Amniotic stem cell (primary cell): ENCODE measurements at regions not wholly inside any gene's neighbourhood (a gene's known extent, or its start where the extent isn't known, plus 50 kb on each side); places are given as distances from the start of the nearest gene placed in this dataset.
"Not testable (repeated sequence)": the region's sequence is repeated elsewhere in the genome, so short reads cannot be mapped to it uniquely, and the experiment has no call there.

Experiments
- DNase-seq: peaks from one replicate; lab custom pipeline; 2025; lab: John Stamatoyannopoulos, UW

GRCh38 chr11:92425127-92425526 is 200.5 kb downstream of the FAT3 start:
- DNase-seq, result no peak

GRCh38 chr11:92432515-92432914 is 207.9 kb downstream of the FAT3 start:
- no peak for DNase-seq

GRCh38 chr11:92436034-92436920 is 211.7 kb downstream of the FAT3 start:
- no peak for DNase-seq

- no peak for DNase-seq
Measured at GRCh38 chr11:92439133-92439532, 214.5 kb downstream of the FAT3 start.

GRCh38 chr11:92440701-92441442 is 216.3 kb downstream of the FAT3 start:
- no peak for DNase-seq

GRCh38 chr11:92441443-92441726 is 216.8 kb downstream of the FAT3 start:
- DNase-seq, result no peak

GRCh38 chr11:92443199-92443598 is 218.6 kb downstream of the FAT3 start:
- no peak for DNase-seq

- no peak for DNase-seq
Measured at GRCh38 chr11:92447586-92447985, 223.0 kb downstream of the FAT3 start.

GRCh38 chr11:92449222-92449621 is 224.6 kb downstream of the FAT3 start:
- no peak for DNase-seq

- DNase-seq, result no peak
Measured at GRCh38 chr11:92449780-92450179, 225.2 kb downstream of the FAT3 start.

GRCh38 chr11:92451063-92451462 is 226.4 kb downstream of the FAT3 start:
- DNase-seq, result no peak

GRCh38 chr11:92453055-92453454 is 228.4 kb downstream of the FAT3 start:
- DNase-seq, result no peak

- DNase-seq, result no peak
Measured at GRCh38 chr11:92455210-92455790, 230.7 kb downstream of the FAT3 start.

- no peak for DNase-seq
Measured at GRCh38 chr11:92457250-92457649, 232.6 kb downstream of the FAT3 start.

GRCh38 chr11:92458486-92458885 is 233.9 kb downstream of the FAT3 start:
- no peak for DNase-seq

GRCh38 chr11:92460213-92460612 is 235.6 kb downstream of the FAT3 start:
- no peak for DNase-seq

GRCh38 chr11:92461447-92461846 is 236.8 kb downstream of the FAT3 start:
- no peak for DNase-seq

- no peak for DNase-seq
Measured at GRCh38 chr11:92462821-92463220, 238.2 kb downstream of the FAT3 start.

- no peak for DNase-seq
Measured at GRCh38 chr11:92464822-92465221, 240.2 kb downstream of the FAT3 start.

GRCh38 chr11:92465410-92465809 is 240.8 kb downstream of the FAT3 start:
- DNase-seq, result not testable (repeated sequence)

GRCh38 chr11:92473736-92474135 is 249.1 kb downstream of the FAT3 start:
- DNase-seq, result no peak

GRCh38 chr11:92475316-92475715 is 250.7 kb downstream of the FAT3 start:
- DNase-seq, result no peak

GRCh38 chr11:92475819-92476218 is 251.2 kb downstream of the FAT3 start:
- DNase-seq, result no peak
